NCI-H345 treated with DMSO at 0.1 percent for 48 hours (cell line): ENCODE measurements at regions not wholly inside any gene's neighbourhood (a gene's known extent, or its start where the extent isn't known, plus 50 kb on each side); places are given as distances from the start of the nearest gene placed in this dataset.
"Not testable (repeated sequence)": the region's sequence is repeated elsewhere in the genome, so short reads cannot be mapped to it uniquely, and the experiment has no call there.

Experiments used
- DNase-seq: peaks from one replicate; lab custom pipeline; 2025; ENCODE audit not compliant: unreplicated experiment; lab: John Stamatoyannopoulos, UW

- DNase-seq: no peak
Measured at GRCh38 chr4:128540122-128540521, 252.5 kb upstream of the PGRMC2 start.

DNA sequence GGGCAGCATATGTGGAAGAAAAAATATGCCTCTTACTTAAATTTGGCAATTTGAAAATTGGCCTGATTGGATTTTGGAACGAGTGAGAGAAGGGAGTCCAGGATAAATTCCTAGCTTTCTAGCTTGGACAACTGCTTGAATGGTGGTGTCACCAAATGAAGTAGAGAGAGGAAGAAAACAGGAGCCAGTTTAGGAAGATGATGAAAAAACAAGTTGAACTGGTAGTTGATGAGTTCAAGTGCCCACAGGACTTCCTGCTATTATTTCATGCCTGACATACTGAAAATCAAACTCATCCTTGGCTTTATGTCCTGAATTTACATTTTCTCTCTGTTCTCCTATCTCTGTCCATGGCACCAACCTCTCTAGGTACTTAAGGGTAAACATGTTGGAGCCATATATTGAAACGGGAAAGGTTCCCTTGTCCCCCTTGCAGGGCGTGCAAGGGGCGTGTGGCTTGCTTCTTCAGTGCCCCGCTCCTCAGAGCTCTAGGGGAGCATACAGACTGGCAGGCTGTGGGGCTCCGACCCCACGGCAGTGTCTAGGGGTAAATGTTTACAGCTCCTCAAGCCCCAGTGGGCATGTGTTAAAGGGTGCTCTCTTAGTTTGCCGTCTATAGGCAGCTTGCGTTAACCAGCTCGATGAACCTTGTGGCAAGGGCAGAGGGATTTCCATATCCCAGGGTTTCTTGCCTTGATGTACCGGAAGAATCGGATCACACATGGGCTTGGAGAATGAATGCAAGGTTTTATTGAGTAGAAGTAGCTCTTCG is 250.7 kb upstream of the PGRMC2 start:
- no peak for DNase-seq

- no peak for DNase-seq
Measured at GRCh38 chr4:128536746-128537145, 249.1 kb upstream of the PGRMC2 start.

DNA sequence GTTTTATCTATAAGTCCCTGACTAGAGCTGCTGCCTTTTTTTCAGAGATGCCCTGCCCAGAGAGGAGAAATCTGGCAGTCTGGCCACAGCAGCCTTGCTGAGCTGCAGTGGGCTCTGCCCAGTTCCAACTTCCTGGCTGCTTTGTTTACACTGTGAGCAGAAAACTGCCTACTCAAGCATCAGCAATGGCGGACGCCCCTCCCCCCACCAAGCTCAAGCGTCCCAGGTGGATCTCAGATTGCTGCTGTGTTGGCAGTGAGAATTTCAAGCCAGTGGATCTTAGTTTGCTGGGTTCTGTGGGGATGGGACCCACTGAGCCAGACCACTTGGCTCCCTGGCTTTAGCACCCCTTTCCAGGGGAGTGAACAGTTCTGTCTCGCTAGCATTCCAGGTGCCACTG is 247.9 kb upstream of the PGRMC2 start:
- DNase-seq: not testable (repeated sequence)

GRCh38 chr4:128528793-128529553 is 241.4 kb upstream of the PGRMC2 start:
- no peak for DNase-seq

GRCh38 chr4:128527946-128528576 is 240.4 kb upstream of the PGRMC2 start:
- DNase-seq: no peak

GRCh38 chr4:128527351-128527750 is 239.7 kb upstream of the PGRMC2 start:
- no peak for DNase-seq

DNA sequence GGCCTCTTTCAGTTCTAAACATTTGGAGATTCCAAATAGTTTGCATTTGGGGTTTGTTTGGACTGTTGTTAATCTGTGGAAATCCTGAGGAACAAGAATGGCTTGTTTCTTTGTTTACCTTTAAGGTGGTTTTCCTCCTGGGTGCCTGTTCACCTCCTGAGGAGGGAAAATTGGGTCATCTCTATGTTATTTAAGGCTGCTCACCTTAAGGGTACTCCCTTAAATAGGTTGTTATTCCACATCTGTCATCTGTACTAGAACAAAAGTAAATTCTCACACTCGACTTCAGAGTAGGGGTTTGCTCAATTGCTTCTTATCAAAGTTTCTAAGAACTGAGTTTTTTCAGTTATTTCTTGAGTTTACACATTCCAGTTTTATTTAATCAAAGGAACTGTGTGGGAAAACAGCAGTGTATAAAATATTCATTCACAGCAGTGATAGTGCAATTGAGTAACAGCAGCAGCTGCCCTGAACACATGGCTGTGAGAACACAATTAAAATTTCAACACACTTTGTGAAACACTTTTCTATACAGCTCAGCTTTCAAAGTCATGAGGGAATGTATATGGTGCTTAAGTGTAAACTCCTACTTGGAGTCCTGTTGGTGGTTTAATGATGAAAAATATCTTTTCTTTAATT is 238.5 kb upstream of the PGRMC2 start:
- no peak for DNase-seq

- DNase-seq: no peak
Measured at GRCh38 chr4:128525387-128525786, 237.8 kb upstream of the PGRMC2 start.

- DNase-seq: no peak
Measured at GRCh38 chr4:128524311-128524710, 236.7 kb upstream of the PGRMC2 start.

DNA sequence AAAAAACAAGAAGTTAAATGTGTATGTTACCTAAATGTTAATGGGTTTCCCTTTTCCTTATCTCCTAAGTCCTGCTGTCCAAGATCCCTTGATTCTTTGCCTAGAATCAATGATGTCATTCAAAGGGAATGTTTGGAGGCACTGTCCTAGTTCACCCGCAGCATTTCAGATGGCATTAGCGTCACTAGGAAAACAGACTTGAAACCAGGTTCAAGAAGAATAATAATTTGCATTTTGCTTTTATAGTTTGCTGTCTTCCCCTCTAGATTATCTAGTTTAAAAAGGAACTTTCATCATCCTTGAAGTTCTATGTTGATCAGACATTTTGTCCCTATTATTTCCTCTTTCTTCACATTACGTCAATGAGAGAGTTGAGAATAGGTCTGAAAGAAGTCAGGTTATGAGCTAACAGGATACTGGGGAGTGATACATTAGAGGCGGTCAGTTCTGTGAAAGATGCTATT is 234.1 kb upstream of the PGRMC2 start:
- DNase-seq: no peak

- DNase-seq: no peak
Measured at GRCh38 chr4:128521156-128521555, 233.5 kb upstream of the PGRMC2 start.

- DNase-seq: no peak
Measured at GRCh38 chr4:128519163-128519830, 231.7 kb upstream of the PGRMC2 start.

DNA sequence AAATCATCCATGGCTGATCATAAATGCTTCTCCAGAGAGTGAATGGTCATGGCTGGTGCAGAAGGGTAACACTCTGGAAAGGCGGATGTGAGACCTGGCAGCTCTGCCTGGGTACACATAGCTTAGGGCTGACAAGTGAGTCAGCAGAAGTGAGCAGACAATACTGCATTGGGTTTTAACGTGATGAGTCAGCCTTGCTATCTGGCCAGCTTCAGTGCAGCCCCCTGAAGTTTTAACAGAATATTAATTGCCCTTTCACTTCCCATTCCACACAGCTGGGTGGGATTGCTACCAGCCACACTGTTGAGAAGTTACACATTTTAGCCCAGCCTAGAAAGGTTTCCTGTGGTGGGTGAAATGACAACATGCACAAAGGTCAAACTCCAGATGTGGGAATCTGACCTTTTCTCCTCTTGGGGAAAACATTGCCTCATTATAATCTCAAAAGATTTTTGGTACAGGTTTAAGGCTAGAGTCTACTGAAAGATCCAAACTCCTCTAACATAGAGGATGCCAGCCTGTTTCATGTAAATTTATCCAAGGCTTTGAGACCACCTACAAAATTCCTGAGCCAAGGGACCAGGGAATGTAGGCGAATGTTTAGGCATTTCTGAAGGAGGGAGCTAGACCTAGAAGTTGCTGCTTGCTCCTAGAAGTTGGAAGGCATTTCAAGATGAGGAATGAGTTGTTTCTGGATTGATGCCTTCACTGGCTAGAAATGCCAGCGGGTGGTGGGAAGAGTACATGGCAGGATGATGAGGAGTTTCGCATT is 230.3 kb upstream of the PGRMC2 start:
- no peak for DNase-seq

DNA sequence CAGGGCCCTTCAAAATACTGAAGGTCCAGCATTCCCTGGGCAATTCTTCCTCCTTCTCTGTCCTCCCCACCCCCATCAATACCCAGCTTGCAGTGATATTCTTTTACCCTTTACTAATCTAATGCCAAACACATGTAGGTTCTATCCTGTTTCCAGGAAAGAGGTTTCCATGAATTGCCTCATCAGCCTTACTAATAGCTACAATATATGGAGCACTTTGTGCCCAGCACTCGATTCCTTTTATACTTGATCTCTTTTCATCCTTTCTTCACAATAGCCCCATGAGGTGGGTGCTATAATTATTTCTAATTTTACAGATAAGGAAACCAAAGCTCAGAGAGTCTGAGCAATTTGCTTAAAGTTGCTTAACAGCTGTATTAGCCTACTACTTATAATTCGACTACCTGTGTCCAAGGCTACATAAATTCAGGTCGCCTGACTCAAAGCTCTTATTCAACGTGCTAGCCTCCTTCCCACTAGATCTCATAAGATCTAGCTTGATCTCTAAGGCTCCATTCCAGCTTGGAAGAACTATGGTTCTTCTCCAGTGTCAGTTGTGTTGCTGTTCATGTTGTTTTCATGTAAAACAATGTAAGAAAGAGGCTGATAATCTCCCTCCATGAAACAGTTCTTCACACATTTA is 229.6 kb upstream of the PGRMC2 start:
- DNase-seq: no peak

DNA sequence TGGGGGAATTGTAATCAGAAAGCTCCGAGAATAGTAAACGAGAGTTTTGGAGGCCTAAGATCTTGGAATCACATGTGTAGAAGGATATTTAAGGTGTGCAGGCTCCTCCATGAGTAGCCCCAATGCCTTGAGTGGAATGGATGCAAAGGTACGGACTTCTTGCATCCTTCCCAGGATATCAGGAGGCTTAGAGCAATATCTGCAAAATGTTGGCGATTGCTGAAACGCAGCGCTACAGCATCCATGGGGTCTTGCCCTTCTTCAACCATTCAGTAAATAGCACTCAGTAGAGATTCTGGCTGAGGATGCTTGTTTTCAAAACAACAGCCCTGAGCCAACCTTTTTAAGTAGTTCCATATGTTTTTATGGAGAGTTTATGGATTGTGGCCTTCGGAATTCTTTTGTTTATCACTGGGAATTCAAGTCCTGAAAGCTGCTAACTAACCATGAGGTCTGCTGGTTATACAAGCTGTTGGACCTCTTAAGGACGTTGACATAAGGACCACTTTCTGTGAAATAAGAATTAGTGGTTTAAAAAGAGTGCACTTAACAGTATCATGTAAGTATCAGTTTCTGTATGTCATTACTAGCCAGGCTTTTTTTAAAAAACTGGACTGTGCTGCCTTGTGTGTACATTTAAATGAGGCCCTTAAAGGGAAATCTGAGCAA is 228.8 kb upstream of the PGRMC2 start:
- DNase-seq: no peak

- DNase-seq: no peak
Measured at GRCh38 chr4:128513664-128514484, 226.3 kb upstream of the PGRMC2 start.

- DNase-seq: no peak
Measured at GRCh38 chr4:128512767-128513322, 225.2 kb upstream of the PGRMC2 start.
